ENCODE measurements at regions not wholly inside any gene's neighbourhood (a gene's known extent, or its start where the extent isn't known, plus 50 kb on each side); places are given as distances from the start of the nearest gene placed in this dataset.

DNA sequence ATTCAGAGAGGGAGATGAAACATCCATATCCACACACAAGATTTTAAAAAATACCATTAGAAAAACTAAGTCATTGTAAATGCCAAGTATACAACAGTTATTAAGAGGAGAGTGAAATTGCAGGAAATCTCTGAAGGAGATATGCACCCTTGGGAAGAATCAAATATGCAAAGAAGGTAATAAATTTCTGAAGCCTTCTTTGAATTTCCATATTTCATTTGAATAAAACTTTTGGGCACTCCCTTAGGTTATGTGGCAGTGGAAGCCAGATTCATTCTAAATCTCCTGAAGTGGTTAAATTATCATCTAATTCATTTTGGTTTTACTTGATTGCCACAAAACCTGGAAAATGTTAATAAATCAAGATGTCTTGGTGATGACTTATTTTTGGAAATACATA, 138.9 kb upstream of the CLEC14A start:
- no peak for TF ChIP-seq SMC3 (IDR thresholded peaks at IDR 0.05; ENCODE audit: low read depth, low read length)
- TF ChIP-seq, protein P1, sequence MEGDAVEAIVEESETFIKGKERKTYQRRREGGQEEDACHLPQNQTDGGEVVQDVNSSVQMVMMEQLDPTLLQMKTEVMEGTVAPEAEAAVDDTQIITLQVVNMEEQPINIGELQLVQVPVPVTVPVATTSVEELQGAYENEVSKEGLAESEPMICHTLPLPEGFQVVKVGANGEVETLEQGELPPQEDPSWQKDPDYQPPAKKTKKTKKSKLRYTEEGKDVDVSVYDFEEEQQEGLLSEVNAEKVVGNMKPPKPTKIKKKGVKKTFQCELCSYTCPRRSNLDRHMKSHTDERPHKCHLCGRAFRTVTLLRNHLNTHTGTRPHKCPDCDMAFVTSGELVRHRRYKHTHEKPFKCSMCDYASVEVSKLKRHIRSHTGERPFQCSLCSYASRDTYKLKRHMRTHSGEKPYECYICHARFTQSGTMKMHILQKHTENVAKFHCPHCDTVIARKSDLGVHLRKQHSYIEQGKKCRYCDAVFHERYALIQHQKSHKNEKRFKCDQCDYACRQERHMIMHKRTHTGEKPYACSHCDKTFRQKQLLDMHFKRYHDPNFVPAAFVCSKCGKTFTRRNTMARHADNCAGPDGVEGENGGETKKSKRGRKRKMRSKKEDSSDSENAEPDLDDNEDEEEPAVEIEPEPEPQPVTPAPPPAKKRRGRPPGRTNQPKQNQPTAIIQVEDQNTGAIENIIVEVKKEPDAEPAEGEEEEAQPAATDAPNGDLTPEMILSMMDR (conservative IDR thresholded peaks at IDR 0.05; ENCODE audit: low read depth, low read length): no peak
- TF ChIP-seq POLR2A (IDR thresholded peaks at IDR 0.05; ENCODE audit: low read depth, low read length): no peak
- TF ChIP-seq RCOR1 (IDR thresholded peaks at IDR 0.05; ENCODE audit: insufficient replicate concordance, low read length): no peak
- TF ChIP-seq RAD21 (IDR thresholded peaks at IDR 0.05; ENCODE audit: low read length): no peak
